GM19372 (cell line): ENCODE measurements at regions not wholly inside any gene's neighbourhood (a gene's known extent, or its start where the extent isn't known, plus 50 kb on each side); places are given as distances from the start of the nearest gene placed in this dataset.
"Not testable (repeated sequence)": the region's sequence is repeated elsewhere in the genome, so short reads cannot be mapped to it uniquely, and the experiment has no call there.

Experiments
- ATAC-seq: cut with Tn5 transposase; IDR thresholded peaks from one replicate; pipeline ENCODE4 v1.9.1; 2021; ENCODE audit warnings: mild to moderate bottlenecking, low read depth, moderate library complexity; ENCODE audit not compliant: unreplicated experiment

DNA sequence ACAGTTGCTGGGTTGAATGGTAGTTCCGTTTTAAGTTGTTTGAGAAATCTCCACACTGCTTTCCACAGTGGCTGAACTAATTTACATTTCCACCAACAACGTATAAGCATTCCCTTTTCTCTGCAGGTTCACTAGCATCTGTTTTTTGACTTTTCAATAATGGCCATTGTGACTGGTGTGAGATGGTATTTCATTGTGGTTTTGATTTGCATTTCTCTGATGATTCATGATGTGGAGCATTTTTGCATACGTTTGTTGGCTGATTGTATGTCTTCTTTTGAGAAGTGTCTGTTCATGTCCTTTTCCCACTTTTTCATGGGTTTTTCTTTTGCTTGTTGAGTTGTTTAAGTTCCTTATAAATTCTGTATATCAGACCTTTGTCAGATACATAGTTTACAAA, 150.2 kb upstream of the MAP3K1 start:
- ATAC-seq = not testable (repeated sequence)

DNA sequence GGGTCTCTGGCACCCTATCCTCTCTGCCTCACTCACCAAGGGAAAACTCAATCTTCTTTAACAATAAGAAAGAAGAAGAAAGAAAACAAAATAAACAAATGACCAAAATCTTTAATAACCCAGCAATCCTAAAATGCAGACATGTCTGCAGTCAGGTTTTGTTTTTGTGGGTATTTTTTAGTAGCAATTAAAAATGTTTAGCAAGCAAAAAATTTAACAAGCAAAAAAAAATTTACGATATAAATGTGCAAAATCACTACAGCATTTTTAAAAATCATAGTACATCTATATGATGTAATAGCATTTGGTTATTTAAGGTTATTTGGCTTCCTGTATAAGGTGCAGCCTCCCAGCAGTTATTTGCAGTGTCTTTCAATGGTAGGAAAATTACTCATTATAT, 151.3 kb upstream of the MAP3K1 start:
- no peak for ATAC-seq

DNA sequence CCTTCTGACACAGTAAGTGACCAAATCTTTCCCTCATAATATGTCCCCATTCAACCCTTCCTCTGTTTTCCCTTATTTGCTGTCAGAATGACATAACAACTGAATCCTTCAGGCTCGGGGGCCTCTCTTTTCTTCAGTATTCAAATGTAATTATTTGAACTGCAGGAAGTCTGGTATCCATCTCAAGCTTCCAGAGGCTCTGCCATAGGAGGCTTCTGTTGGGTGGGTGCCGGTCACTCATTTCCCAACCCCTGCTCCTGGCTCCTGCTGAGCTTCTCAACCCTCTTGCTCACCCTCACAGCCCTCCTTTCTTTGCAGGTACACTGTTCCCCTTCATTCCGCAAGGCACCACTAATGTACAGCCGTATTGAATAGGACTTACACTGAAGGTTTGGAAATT, 151.8 kb upstream of the MAP3K1 start:
- no peak for ATAC-seq

DNA sequence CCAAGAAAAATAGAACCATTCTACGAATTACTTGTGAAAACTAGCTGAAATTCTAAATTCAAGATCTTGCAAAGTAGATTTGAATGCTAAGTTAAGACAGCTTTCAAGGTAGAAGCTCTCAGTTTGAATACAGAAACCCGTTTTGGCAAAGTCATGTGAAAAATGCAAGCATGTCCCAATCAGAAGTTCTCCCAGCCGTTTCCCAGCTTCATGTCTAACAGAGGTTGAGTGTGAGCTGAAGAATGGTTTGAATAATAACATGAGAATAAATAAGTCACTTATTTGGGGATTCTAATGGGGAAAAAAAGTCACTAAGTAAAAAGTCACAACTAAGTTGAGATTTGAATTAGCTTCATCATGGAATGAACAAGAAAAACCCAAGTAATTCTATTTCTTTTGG, 152.5 kb upstream of the MAP3K1 start:
- ATAC-seq = no peak

DNA sequence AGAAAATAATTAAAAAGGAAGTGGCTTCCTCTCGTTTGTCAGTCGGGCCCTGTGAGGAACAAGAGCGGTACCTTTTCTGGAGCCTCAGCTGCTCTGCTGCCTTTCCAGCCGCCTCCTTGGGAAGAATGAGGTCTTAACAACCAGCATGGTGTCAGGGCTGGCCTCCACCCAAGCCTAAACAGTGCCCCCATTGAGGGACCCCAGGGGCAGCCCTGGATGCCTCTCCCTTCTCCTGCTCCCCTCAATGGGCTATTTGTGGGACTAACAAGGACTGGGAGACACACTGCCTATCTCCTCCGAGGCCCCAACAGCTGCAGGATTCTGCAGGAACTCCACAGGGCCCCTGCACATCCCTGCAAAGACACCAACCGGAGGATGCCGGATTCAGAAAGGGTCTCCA, 155.4 kb upstream of the MAP3K1 start:
- ATAC-seq = no peak

DNA sequence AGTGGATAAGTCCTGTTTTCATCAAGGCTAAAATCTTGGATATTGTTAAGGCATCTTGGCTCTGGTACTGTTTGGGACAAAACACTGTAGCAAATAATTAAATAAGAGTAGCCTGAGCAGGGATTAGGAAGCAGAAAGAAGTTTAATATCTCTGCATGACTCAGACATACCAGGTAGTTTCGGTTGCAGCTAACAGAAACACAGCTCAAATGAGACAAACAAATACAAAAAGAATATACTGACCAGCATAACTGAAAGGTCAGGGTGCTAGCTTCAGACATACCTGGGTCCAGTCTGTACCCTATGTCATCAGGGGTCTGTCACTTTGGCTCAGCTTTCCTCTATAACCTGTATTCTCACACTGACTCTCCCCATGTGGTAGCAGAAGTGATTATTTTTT, 156.4 kb upstream of the MAP3K1 start:
- ATAC-seq = no peak

DNA sequence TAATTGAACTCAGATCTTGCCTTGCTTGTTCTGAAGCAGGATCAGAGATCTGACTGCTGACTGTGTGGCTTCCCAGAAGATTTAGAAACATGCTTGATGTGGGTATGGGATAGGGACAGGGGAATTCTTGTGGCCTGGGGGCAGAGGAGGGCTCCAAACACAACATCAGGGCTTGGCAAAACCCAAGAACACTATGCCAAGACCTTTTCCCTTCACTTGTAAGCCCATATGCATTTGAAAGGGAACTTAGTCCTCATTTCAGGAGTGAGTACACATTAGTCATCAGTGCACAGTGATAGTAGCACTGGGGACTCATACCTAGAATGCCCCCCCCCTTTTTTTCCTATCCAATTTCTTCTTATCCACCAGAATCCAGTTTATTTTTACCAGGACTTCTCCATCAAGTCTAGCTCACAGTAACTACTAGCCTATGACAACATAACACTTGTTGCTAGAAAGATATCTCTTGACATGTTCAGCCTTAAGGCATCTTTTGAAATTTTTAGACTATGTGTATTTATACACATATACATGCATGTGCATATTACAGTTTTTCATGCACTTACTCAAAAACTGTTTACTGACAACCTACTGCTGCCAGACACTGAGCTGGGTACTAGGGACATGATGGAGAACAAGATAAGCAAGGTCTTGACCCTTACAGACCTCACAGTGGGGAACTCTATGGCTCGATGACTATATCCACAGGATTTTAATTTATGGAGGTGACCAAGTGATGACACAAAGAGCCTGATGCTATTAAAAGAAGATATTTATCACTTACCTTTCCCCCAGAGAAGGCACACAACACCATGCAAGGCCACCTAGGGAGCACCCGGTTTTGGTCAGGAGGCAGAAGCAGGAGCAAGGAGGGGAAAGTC, 158.3 kb upstream of the MAP3K1 start:
- no peak for ATAC-seq

DNA sequence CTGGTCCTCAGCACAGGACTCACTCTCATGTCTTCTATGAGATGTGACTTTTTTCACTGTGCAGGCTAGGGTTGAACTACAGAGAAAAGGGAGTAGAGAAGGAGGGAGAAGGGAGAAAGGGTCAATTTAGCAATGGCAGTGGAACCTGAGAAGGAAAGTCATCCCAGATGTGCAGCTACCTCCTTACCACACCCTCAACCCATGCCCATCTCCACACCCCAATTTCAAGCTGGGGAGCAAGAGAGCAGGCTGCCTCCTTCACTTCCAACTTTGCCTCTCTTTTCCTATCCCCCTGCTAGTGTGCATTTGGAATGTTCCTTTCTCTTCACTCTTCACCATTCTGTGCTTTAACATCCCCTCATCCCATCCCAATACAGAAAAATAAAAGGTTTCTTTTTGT, 163.5 kb upstream of the MAP3K1 start:
- no peak for ATAC-seq

DNA sequence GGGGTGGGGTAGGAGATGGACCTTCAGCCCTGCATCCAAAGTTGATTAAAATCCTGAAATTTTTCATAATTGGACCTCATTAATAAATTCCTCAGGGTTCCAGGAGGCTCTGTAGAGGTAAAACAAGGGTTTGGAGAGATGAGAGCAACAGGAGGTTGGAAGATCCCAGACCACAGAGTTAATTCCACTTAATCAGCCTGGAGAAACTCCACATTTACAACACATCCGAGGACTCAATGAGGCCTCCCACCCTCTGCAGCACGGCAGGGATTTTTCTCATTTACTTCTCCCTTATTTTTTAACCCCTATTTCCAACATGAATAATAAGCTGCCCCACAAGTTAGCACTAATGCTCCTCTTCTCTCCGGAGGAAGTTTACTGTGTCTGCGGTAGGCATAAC, 165.0 kb upstream of the MAP3K1 start:
- no peak for ATAC-seq

DNA sequence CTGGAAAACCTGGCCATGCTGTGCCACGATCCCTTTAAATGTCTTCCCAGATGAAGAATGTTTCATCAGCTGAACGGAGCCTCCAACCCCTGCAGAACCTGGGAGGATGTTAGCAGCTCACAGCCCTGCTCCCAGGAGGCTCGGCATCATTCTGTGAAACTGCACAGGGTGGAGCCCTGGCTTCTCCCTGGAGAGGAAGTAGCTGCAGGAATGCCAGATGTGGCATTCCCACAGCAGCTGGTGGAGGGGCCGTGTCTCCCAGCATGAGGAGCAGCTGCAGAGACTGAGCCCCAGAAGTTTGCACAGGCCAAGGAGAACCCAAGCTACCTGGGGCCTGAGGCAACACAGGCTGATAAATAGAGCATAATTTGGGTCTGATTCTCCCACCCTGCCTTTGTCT, 165.8 kb upstream of the MAP3K1 start:
- ATAC-seq = no peak

DNA sequence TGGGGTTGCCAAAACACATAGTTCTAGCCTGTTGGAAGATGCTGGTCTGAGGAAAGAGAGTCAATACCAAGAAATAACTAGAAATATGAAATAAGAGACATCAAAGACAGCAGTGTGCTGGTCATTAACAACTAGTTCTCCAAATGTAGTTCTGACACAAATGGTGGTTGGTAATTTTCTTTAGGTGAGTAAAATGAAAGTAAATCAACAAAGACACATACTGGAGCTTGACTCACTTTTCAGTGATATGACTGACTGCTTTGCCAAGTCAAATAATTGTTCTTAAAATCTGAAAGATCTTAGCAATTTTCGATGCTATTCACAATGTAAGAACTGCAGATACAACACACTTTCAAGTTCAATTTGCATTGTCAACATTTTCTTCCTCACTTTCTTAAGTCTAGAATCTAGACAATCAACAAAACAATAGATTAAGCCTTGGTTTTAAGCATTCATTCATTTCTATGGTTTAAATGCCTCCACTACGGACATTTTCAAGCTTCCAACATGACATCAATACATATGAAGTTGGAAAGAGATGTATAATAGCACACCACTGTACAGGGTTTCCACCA, 166.8 kb upstream of the MAP3K1 start:
- ATAC-seq = no peak

DNA sequence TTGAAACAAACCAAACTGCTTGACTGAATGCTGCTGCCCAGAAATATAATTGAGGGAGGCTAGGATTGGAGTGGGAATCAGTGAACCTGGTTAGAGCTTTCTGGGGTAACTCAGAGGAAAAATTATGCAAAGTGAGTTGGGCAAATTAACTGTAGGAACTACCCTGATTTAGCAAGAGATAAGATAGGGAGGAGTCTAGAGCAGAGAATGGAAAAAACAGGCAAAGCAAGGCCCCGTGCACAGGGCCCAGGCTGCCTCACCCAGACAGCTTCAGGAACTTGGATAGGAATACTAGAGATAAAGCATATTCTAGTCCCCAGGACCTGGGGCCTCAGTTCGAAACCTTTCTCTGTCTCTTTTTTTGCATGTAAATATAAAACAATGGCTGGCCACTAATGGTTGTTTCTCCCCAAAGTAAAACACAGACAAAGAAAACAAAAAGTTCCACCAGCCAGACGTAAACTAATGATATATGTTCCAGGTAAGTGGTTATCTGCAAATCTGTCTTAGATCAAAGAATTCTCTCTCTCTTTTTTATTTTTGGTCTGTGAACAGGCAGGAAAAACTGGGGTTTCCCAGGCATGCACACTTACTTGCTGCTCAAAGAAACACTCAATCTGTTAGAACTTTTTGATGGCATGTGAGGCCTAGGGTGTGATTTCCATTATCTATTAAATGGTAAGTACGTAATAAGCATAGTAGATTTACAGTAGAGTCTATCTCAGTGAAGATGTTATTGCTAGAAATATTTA, 168.1 kb upstream of the MAP3K1 start:
- ATAC-seq = no peak

DNA sequence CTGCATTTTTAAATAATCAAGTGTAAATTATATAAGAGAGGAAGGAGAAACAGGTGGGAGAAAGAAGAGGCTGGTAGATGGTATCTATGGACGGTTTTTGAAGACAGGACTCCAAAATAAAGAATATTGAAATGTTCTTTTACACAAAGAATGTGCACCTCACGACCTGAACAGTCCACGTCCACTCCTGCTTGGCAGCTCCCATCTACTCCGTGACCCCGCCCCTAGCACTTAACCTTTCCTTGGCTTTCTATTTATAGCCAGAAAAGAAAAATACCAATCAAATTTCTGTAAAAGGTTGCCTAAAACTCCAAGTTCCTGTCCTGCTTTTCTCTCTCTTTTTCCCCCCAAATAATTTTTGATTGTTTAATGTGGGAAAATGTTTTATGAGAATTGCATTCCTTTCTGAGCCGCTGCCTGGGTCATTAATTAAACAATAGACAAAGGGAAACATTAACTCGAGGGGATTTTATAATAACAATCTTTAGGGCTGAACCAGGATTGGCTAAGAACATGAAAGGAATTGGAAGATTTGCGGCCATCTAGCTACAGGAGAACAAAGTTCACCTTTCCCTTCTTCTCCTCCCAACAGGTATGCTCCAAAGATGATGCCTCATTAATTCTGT, 173.6 kb upstream of the MAP3K1 start:
- no peak for ATAC-seq

DNA sequence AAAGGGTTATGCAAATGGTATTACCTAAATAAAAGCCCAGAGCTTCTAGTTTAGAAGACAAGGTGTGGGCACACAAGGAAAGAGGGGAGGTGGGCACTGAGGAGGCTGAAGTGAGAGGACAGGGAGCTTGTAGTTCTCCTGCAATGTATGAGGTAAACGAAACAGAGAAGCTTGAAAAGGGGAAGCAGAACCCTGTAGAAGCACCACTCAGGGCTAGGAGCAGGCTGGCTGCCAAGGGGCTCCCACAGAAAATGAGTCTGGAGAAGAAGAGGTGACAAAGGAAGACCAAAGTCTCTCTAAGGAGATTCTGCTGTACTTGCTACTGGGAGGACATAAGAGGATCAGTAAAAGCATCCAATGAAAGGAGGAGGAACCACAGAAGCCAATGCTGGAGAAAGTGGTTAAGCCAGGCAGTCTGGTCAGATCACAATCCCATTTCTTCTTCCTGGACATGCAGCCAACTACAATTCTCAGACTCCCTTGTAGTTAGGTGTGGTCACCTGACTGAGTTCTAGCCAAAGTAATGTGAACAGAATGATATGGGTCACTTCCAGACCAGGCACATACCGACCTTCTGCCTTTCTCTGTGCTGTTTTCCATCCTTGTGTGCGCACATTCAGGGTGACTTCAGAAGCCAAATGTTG, 174.5 kb upstream of the MAP3K1 start:
- ATAC-seq = no peak

DNA sequence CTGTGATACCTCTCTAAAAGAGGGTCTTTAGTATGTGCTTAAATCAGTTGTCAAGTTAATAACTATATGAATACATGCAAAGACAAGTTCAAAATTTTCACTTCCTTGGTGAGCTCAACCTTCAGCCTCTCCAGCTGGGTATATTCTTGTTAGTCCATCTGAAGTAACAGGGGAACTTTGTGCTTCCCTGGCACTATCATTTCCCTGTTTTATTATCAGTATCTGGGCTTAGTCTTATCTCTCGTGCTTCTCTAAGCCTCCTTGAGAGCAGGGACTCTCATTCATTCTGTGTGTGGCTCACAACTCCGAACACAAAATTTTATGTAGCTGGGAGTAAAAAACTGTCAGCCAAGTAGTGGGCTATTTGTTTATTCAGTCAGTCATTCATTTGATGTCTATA, 175.9 kb upstream of the MAP3K1 start:
- ATAC-seq = no peak

DNA sequence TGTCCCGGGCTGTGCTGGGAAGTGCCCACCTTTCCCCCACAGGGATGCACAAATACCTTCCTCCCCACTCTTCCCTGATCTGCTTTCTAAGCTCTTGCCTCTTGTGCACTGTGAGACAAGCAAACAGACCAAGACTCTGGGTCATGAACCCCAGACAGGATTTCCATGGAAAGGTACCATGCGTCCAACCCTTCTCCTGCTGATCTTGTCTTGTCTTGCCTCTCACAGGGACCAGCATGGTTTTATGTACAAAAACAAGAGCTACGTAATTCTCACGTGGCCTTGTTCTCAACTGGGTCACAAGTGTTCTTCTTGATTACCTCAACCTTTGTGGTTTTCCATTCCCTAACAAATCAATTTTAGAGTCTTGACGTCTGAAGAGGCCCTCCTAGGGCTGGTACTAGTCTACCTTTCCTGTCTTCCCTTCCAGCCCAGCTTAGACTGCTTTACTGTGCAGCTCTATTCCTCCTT, 176.5 kb upstream of the MAP3K1 start:
- no peak for ATAC-seq

DNA sequence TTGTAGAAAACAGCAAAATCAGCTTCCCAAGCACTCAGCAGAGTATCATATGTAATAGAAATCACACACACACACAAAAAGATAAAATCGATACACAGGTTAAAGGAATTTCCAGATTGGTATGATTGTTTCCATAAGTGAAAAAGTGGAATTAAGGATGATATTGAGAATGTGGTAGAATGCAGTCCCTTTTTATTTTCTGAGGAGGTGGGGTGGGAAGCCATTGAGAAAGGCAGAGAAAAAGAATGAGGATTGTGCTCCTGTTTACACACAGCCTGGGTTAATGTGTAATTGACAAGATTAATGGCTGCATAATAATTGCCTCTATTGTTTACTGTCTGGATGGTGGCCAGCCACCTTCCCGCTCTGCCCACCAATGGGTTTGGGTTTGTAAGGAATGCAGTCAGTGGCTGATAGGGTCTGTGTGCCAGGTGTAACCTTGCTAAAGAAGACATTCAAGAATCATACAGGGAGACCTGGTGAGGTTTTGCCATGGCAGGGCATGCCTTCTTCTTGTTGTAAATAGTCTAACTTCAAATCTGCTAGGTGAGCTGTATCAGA, 177.2 kb upstream of the MAP3K1 start:
- ATAC-seq = no peak

DNA sequence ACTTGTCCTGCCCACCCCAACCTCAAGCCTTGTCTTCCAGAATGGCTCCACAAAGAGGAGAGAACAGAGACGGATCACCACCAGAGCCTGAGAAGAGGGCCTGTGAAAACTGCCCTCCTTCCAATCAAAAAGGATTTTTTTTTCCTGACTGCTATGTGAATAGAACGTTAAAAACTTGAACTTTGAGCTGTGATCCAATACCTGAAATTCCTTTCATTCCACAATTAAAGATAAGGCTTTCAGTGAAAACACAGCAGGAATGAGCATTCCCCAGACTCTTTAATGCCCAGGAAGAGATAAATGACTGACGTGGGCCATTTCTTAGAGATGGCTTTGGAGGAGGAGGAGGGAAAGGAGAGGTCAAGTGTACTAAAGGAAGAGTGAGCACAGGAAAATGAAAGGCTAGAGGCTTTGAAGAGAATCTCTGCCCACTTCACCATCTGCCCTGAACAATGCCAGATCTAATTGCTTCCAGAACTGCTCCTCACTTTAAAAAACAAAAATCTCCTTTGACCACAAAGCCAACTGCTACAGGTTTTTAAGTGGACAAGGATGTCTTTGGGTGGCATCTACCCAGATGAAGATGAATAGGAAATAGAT, 177.9 kb upstream of the MAP3K1 start:
- ATAC-seq = no peak

DNA sequence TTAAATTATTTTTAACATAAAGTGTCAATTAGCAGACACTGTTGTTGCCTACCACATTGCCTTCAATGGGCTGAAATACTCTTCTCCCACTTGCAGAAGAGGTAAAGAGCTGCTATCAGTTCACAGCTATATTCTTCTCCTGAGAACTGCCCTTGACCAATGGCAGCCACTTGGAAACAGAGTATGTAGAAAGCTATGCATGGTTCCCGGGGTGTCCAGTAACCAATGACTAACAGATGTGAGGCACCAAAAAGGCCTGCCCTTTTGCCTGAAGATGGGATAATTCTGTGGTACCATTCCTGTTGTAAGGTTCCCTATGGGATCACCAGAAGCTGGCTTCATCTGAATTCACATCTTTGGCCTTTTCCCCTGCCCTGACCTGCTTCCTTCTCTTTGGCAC, 181.4 kb upstream of the MAP3K1 start:
- no peak for ATAC-seq

DNA sequence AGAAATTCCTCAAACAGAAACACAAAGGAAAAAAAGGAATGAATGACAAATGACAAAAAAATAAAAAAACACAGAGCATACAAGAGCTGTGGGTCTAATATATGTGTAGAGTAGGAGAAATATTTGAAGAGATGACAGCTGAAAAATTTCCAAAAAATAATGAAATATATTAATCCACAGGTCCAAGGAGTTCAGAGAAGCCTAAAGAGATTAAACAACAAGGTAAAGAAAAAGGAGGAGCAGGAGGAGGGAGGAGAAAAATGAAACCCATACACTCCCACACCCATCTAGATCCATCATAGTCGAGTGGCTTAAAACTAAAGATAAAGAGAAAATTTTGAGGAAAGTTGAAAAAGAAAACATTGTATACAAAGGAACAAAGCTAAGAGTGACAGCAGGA, 182.4 kb upstream of the MAP3K1 start:
- ATAC-seq = no peak
